Transverse colon (tissue), 4 donors: ENCODE measurements at regions not wholly inside any gene's neighbourhood (a gene's known extent, or its start where the extent isn't known, plus 50 kb on each side); places are given as distances from the start of the nearest gene placed in this dataset.

Experiments used
- DNase-seq: peaks from one replicate; pipeline ENCODE4 v3.0.0-alpha.2; 2019
- H3K27ac ChIP-seq, 4 donors: fragments of 200-600 bp; sonication (generic); 2 replicates each; pipeline ENCODE4 v1.5.1; 2016 to 2018; ENCODE audit warnings: inconsistent platforms in 4 of 4
- H3K27me3 ChIP-seq: fragments of 200-600 bp; sonication (generic); 2 replicates; pipeline ENCODE4 v1.5.1; 2017; ENCODE audit warnings: inconsistent platforms
- H3K36me3 ChIP-seq, 4 donors: fragments of 200-600 bp; sonication (generic); 2 replicates each; pipeline ENCODE4 v1.5.1; 2017 to 2019; ENCODE audit warnings: inconsistent platforms in 4 of 4
- H3K4me1 ChIP-seq, 4 donors: fragments of 200-600 bp; sonication (generic); 2 replicates each; pipeline ENCODE4 v1.5.1; 2017 to 2020; ENCODE audit warnings: inconsistent platforms in 4 of 4
- H3K4me3 ChIP-seq, 4 donors: fragments of 200-600 bp; sonication (generic); 1 replicate in 1 of 4; 2 replicates in 3 of 4; pipeline versions ENCODE4 v1.5.1 to v1.6.1; 2017 to 2019; ENCODE audit warnings: inconsistent platforms in 4 of 4
- H3K9me3 ChIP-seq, 2 donors: fragments of 200-600 bp; sonication (generic); 2 replicates each; pipeline ENCODE4 v1.5.1; 2017 to 2019; ENCODE audit warnings: inconsistent platforms in 2 of 2
- EP300 ChIP-seq: sonication (generic); formaldehyde crosslinking; IDR thresholded peaks from one replicate; pipeline ENCODE4 v1.6.1; 2017; ENCODE audit warnings: antibody characterized with exemption, low read depth
- POLR2A ChIP-seq: fragments of 450-650 bp; IDR thresholded peaks from one replicate; pipeline ENCODE4 v1.6.1; 2016; ENCODE audit warnings: antibody characterized with exemption, mild to moderate bottlenecking, moderate library complexity
- POLR2AphosphoS5 ChIP-seq, 3 donors: sonication (generic); formaldehyde crosslinking; IDR thresholded peaks; one replicate each; pipeline ENCODE4 v1.6.1; 2016; ENCODE audit warnings: antibody characterized with exemption in 3 of 3
- WGBS, 2 donors: methylation state at CpG; one replicate each; pipeline ENCODE4 v1.1.5; 2018; ENCODE audit warnings: low coverage in 1 of 2; 5-methylcytosine and 5-hydroxymethylcytosine counted together
- in situ Hi-C, 4 donors: fragments of 200-750 bp; cut with MboI; loops; one replicate each; pipeline versions ENCODE4 v1.15.0 to v1.15.1; 2017; ENCODE audit warnings: low sequenced_read_pairs in 3 of 4, low pct_ligation_motif_present in 1 of 4, low pct_unique_long_range_greater_than_20kb in 1 of 4
- intact Hi-C: fragments of 100-400 bp; cut with DNase I; formaldehyde crosslinking; loops from one replicate; pipeline ENCODE4 v1.15.1; 2023; ENCODE audit warnings: low total_unique reads
- TF ChIP-seq, protein P1 (sequence below), 5 experiments: fragments of 200-600 bp in 3 of 5; fragments of 450-650 bp in 2 of 5; sonication (generic) in 3 of 5; IDR thresholded peaks; 1 replicate in 2 of 5; 2 replicates in 3 of 5; pipeline ENCODE4 v1.5.1; 2016 to 2017; ENCODE audit warnings: antibody characterized with exemption in 5 of 5, inconsistent platforms in 3 of 5, mild to moderate bottlenecking in 2 of 5, moderate library complexity in 1 of 5

- WGBS, 2 donors, result 56 to 75% methylated on average over 1 of the region's 1 CpG
Measured at GRCh38 chr12:128138125-128138524, 128.8 kb upstream of the TMEM132C start.

DNA sequence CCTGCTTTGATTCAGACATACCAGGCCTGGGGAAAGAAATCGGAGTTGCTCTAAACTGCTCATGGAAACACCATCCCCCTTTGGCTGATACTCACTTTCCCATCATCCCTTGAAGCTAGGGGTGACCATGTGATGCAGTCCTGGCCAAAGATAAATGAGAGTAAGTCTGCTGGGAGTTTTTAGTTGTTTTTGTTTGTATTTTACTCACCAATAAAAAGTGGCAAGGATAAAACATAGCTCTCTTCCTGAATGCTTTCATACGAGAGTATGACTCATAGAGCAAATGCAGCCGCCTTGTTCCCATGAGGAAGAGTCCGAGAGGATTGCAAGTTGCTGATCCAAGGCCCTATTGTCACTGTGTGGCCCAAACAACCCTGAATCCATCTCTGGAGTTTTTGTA, 126.4 kb upstream of the TMEM132C start:
- H3K4me3 ChIP-seq, result no peak overlapping the region
- intact Hi-C loops, result no loop called here
- H3K27me3 ChIP-seq, result no peaks in the 10 kb centered on the region
- no peaks in the 10 kb centered on the region for H3K4me1 ChIP-seq
- TF ChIP-seq, protein P1, sequence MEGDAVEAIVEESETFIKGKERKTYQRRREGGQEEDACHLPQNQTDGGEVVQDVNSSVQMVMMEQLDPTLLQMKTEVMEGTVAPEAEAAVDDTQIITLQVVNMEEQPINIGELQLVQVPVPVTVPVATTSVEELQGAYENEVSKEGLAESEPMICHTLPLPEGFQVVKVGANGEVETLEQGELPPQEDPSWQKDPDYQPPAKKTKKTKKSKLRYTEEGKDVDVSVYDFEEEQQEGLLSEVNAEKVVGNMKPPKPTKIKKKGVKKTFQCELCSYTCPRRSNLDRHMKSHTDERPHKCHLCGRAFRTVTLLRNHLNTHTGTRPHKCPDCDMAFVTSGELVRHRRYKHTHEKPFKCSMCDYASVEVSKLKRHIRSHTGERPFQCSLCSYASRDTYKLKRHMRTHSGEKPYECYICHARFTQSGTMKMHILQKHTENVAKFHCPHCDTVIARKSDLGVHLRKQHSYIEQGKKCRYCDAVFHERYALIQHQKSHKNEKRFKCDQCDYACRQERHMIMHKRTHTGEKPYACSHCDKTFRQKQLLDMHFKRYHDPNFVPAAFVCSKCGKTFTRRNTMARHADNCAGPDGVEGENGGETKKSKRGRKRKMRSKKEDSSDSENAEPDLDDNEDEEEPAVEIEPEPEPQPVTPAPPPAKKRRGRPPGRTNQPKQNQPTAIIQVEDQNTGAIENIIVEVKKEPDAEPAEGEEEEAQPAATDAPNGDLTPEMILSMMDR (IDR thresholded peaks at IDR 0.05), result no peak
- TF ChIP-seq POLR2AphosphoS5 (IDR thresholded peaks at IDR 0.05) (no peak), EP300 (no peak), POLR2A (no peak)
- in situ Hi-C loops, result no loop called here
- no peaks in the 10 kb centered on the region for H3K9me3 ChIP-seq
- no peak for DNase-seq
- H3K36me3 ChIP-seq, result no peaks in the 10 kb centered on the region
- no peak overlapping the region for H3K27ac ChIP-seq
- WGBS, 2 donors, result 31 to 43% methylated on average over 4 of the region's 4 CpGs

More at GRCh38 chr12:128138125-128138524, 128.8 kb upstream of the TMEM132C start:
- Histone ChIP-seq H3K4me3 (no peak overlapping the region), H3K4me1 (no peaks in the 10 kb centered on the region), H3K9me3 (no peaks in the 10 kb centered on the region), H3K27ac (no peak overlapping the region), H3K36me3 (no peaks in the 10 kb centered on the region), H3K27me3 (no peaks in the 10 kb centered on the region)
- in situ Hi-C loops (no loop called here), intact Hi-C loops (no loop called here)
- no peak for TF ChIP-seq POLR2A
- TF ChIP-seq EP300, result no peak
- TF ChIP-seq, protein P1 (IDR thresholded peaks at IDR 0.05), result no peak
- no peak for TF ChIP-seq POLR2AphosphoS5 (IDR thresholded peaks at IDR 0.05)
- DNase-seq, result no peak

GRCh38 chr12:128150961-128151360, 116.0 kb upstream of the TMEM132C start:
- Histone ChIP-seq H3K27me3 (no peaks in the 10 kb centered on the region), H3K27ac (no peak overlapping the region), H3K9me3 (no peaks in the 10 kb centered on the region), H3K4me1 (no peaks in the 10 kb centered on the region), H3K4me3 (no peak overlapping the region), H3K36me3 (no peaks in the 10 kb centered on the region)
- TF ChIP-seq POLR2A (no peak), EP300 (no peak), POLR2AphosphoS5 (IDR thresholded peaks at IDR 0.05) (no peak)
- TF ChIP-seq, protein P1 (IDR thresholded peaks at IDR 0.05), result no peak
- WGBS, 2 donors, result 71 to 96% methylated on average over 5 of the region's 5 CpGs
- intact Hi-C loops (no loop called here), in situ Hi-C loops (no loop called here)
- no peak for DNase-seq

- intact Hi-C loops (no loop called here), in situ Hi-C loops (no loop called here)
- H3K9me3 ChIP-seq, result no peaks in the 10 kb centered on the region
- TF ChIP-seq, protein P1 (IDR thresholded peaks at IDR 0.05), result no peak
- TF ChIP-seq POLR2AphosphoS5 (IDR thresholded peaks at IDR 0.05) (no peak), EP300 (no peak), POLR2A (no peak)
- H3K4me3 ChIP-seq, result no peak overlapping the region
- 77% methylated on average over 4 of the region's 4 CpGs; no CpG with 5 or more reads in 1 of the 2 donors for WGBS, 2 donors
- H3K4me1 ChIP-seq, result no peaks in the 10 kb centered on the region
- no peak overlapping the region for H3K27ac ChIP-seq
- no peak for DNase-seq
- no peaks in the 10 kb centered on the region for H3K27me3 ChIP-seq
- no peaks in the 10 kb centered on the region for H3K36me3 ChIP-seq
Measured at GRCh38 chr12:128155571-128155970, 111.4 kb upstream of the TMEM132C start.
